Stimulated activated naive CD8-positive, alpha-beta T cell treated with anti-CD3 and anti-CD28 coated beads, Interleukin-15, Interleukin-2, amounts not matched to agents 100 ng/mL and 50 ng/mL, for 24 hours (primary cell): ENCODE measurements at regions not wholly inside any gene's neighbourhood (a gene's known extent, or its start where the extent isn't known, plus 50 kb on each side); places are given as distances from the start of the nearest gene placed in this dataset.

ENCODE experiments used
- H3K27ac Mint-ChIP-seq: one replicate; pipeline ENCODE4 v1.8.0; 2021; ENCODE audit warnings: mild to moderate bottlenecking, mixed read lengths
- H3K27me3 Mint-ChIP-seq: one replicate; pipeline ENCODE4 v1.8.0; 2021; ENCODE audit warnings: mixed read lengths
- H3K36me3 Mint-ChIP-seq: one replicate; pipeline ENCODE4 v1.8.0; 2021; ENCODE audit warnings: low read depth, mixed read lengths
- H3K4me1 Mint-ChIP-seq: one replicate; pipeline ENCODE4 v1.8.0; 2021; ENCODE audit warnings: low read depth, mixed read lengths
- H3K4me3 Mint-ChIP-seq: one replicate; pipeline ENCODE4 v1.8.0; 2021; ENCODE audit warnings: mild to moderate bottlenecking, mixed read lengths
- H3K9me3 Mint-ChIP-seq: one replicate; pipeline ENCODE4 v1.8.0; 2021; ENCODE audit warnings: mixed read lengths

- Mint-ChIP-seq H3K4me3 (no peak overlapping the region), H3K36me3 (no peaks in the 10 kb centered on the region), H3K27me3 (no peaks in the 10 kb centered on the region), H3K9me3 (no peaks in the 10 kb centered on the region), H3K4me1 (no peaks in the 10 kb centered on the region), H3K27ac (no peak overlapping the region)
Observed at GRCh38 chr6:91664327-91664959, 1077.6 kb upstream of the MAP3K7 start.

- no peak overlapping the region for H3K4me3 Mint-ChIP-seq
- H3K36me3 Mint-ChIP-seq: no peaks in the 10 kb centered on the region
- H3K9me3 Mint-ChIP-seq: no peaks in the 10 kb centered on the region
- H3K4me1 Mint-ChIP-seq: no peaks in the 10 kb centered on the region
- H3K27me3 Mint-ChIP-seq: no peaks in the 10 kb centered on the region
- no peak overlapping the region for H3K27ac Mint-ChIP-seq
Observed at GRCh38 chr6:91660893-91661292, 1074.0 kb upstream of the MAP3K7 start.

DNA sequence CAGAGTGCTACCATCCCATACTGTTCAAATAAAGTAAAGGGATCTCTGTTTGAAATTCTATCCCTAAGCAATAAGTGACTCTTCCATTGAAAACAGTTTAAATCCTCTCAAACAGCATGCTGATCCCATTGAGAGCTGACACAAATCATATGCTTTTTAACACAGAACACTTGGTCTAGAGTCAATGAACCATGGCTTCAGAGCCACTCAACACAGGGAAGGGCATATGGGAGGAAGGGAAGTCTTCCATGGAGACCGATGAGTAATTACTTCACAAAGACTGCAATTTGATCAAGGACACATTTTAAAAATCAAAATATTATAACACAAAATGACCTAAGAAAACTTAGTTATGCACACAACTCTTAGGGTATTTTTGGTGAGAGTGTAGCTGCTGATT is 1073.0 kb upstream of the MAP3K7 start:
- Mint-ChIP-seq H3K27me3 (no peaks in the 10 kb centered on the region), H3K4me3 (no peak overlapping the region), H3K4me1 (no peaks in the 10 kb centered on the region), H3K36me3 (no peaks in the 10 kb centered on the region), H3K27ac (no peak overlapping the region), H3K9me3 (no peaks in the 10 kb centered on the region)

DNA sequence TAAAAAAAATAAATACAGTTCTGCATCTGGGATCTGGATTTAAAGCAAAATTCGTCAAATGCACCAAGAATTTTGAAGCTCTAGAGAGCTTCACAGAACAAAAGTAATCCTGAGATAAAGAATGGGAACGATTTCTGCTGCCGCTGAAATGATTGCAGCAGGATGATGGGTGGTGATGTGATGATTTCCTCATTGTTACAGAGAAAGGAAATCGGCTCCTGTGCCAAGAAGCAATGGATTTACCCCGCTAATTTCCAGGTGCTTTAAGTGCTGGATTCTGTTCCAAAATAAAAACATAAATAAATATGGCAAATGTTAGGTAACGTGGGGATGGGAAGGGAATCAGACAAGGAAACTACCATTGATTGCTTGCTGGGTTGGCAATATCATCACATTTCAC is 1067.9 kb upstream of the MAP3K7 start:
- Mint-ChIP-seq H3K27ac (no peak overlapping the region), H3K27me3 (no peaks in the 10 kb centered on the region), H3K36me3 (no peaks in the 10 kb centered on the region), H3K9me3 (peaks cover 4% of the 10 kb centered on the region), H3K4me1 (no peaks in the 10 kb centered on the region), H3K4me3 (no peak overlapping the region)

DNA sequence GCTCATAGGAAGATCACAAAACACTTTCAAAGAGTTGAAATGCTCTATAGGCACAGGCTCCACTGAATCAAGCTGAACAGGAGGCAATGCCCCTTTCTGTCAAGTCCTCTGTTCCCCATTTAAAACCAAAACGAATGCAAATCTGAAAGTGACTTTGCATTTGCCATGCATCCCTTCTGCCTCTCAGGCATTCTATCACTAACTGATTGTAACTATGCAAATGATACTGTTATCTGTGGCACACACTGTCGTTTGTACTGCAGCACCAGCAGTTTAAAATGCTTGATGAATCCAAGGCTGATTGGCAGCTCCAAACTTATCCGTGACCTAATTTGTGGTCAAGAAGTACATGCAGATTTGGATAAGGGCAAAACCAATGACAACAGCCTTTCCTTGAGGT is 1067.5 kb upstream of the MAP3K7 start:
- Mint-ChIP-seq H3K36me3 (no peaks in the 10 kb centered on the region), H3K9me3 (peaks cover 4% of the 10 kb centered on the region), H3K4me1 (no peaks in the 10 kb centered on the region), H3K4me3 (no peak overlapping the region), H3K27ac (no peak overlapping the region), H3K27me3 (no peaks in the 10 kb centered on the region)

- H3K27me3 Mint-ChIP-seq: no peaks in the 10 kb centered on the region
- H3K27ac Mint-ChIP-seq: no peak overlapping the region
- no peaks in the 10 kb centered on the region for H3K36me3 Mint-ChIP-seq
- no peak overlapping the region for H3K4me3 Mint-ChIP-seq
- H3K4me1 Mint-ChIP-seq: no peaks in the 10 kb centered on the region
- peaks cover 4% of the 10 kb centered on the region for H3K9me3 Mint-ChIP-seq
Observed at GRCh38 chr6:91653895-91654294, 1067.0 kb upstream of the MAP3K7 start.

- peaks cover 4% of the 10 kb centered on the region for H3K9me3 Mint-ChIP-seq
- H3K4me3 Mint-ChIP-seq: no peak overlapping the region
- no peaks in the 10 kb centered on the region for H3K36me3 Mint-ChIP-seq
- H3K27me3 Mint-ChIP-seq: no peaks in the 10 kb centered on the region
- H3K4me1 Mint-ChIP-seq: no peaks in the 10 kb centered on the region
- H3K27ac Mint-ChIP-seq: no peak overlapping the region
Observed at GRCh38 chr6:91653076-91653723, 1066.3 kb upstream of the MAP3K7 start.

- Mint-ChIP-seq H3K4me1 (no peaks in the 10 kb centered on the region), H3K4me3 (no peak overlapping the region), H3K36me3 (no peaks in the 10 kb centered on the region), H3K27ac (no peak overlapping the region), H3K27me3 (no peaks in the 10 kb centered on the region), H3K9me3 (peaks cover 7% of the 10 kb centered on the region)
Observed at GRCh38 chr6:91646649-91647048, 1059.8 kb upstream of the MAP3K7 start.

GRCh38 chr6:91645811-91646210 is 1058.9 kb upstream of the MAP3K7 start:
- Mint-ChIP-seq H3K36me3 (no peaks in the 10 kb centered on the region), H3K4me3 (no peak overlapping the region), H3K27ac (no peak overlapping the region), H3K9me3 (peaks cover 7% of the 10 kb centered on the region), H3K27me3 (no peaks in the 10 kb centered on the region), H3K4me1 (no peaks in the 10 kb centered on the region)

DNA sequence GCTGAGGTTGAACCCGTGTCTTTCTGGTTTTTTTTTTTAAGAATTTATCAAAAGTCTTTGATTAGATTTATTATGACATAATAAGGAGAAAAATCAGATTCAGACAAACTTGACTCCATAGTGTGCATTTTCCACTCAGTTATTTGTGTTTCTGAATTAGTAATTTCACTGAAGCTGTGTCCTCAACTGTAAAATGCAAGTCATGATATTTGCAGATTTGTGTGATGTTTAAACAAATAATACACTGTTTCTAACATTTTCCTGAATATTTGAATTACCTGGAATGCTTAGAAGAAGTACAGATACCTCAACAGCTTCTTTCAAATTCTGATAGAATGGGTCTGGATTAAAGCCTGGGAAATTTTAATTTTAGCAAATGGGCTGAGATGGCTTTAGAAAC is 1050.3 kb upstream of the MAP3K7 start:
- no peaks in the 10 kb centered on the region for H3K36me3 Mint-ChIP-seq
- H3K27ac Mint-ChIP-seq: no peak overlapping the region
- peaks cover 5% of the 10 kb centered on the region for H3K9me3 Mint-ChIP-seq
- H3K4me1 Mint-ChIP-seq: no peaks in the 10 kb centered on the region
- no peaks in the 10 kb centered on the region for H3K27me3 Mint-ChIP-seq
- H3K4me3 Mint-ChIP-seq: no peak overlapping the region

- H3K4me1 Mint-ChIP-seq: no peaks in the 10 kb centered on the region
- H3K27ac Mint-ChIP-seq: no peak overlapping the region
- H3K4me3 Mint-ChIP-seq: no peak overlapping the region
- peaks cover 10% of the 10 kb centered on the region for H3K9me3 Mint-ChIP-seq
- no peaks in the 10 kb centered on the region for H3K36me3 Mint-ChIP-seq
- no peaks in the 10 kb centered on the region for H3K27me3 Mint-ChIP-seq
Observed at GRCh38 chr6:91634791-91635190, 1047.9 kb upstream of the MAP3K7 start.

DNA sequence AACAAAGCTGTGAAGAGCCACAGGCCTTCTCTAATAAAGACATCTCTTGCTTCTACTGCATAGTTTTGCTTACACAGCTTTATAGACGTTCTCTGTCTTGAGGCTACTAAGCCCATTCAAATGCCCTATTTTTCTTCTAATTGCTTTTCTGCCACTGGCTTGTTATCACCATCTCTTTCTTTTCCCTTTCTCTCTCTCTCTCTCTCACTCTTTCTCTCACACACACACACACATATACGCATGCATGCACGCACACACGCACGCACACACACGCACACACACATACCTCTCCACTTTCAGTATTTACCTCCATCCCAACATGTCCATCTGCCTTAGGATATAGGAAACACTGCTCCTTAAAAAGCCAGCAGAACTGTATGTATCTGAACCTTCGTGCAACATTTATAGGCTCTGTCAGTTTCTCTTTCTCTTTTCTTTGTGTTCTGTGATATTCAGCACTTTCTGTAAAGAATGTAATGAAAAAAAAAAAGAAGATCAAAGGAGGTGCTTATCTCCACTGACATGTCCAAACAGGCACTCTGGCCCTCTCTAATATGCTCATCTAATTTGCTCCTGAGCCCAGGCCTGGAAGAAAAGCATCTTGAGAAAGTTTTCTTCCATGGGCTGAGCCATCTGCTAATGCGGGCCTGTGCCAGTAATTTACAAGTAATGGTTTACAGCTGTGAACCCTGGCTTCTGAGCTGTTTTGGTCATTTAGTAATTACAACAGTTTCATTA is 1046.7 kb upstream of the MAP3K7 start:
- Mint-ChIP-seq H3K36me3 (no peaks in the 10 kb centered on the region), H3K4me1 (no peaks in the 10 kb centered on the region), H3K27me3 (no peaks in the 10 kb centered on the region), H3K4me3 (no peak overlapping the region), H3K9me3 (peaks cover 5% of the 10 kb centered on the region), H3K27ac (no peak overlapping the region)

DNA sequence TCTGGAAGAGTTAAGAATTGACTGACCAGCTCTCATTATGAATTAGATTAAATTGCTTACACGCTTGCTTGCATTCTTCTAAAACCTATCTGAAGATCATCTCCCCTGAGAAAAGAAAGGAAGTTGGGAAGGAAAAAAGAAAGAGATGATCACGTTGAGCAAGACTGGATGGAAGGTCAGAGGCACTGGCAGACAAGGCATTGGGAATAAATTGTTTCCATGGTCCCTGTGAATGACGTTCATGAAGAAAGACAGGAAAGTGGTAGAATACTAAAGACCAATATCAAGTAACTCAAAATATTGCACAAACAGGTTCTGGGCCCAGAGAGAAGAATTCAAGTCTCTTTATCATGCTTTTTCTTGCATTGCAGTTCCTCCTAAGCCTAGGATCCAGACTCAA is 1045.4 kb upstream of the MAP3K7 start:
- Mint-ChIP-seq H3K27me3 (no peaks in the 10 kb centered on the region), H3K27ac (no peak overlapping the region), H3K9me3 (peaks cover 5% of the 10 kb centered on the region), H3K36me3 (no peaks in the 10 kb centered on the region), H3K4me3 (no peak overlapping the region), H3K4me1 (no peaks in the 10 kb centered on the region)

DNA sequence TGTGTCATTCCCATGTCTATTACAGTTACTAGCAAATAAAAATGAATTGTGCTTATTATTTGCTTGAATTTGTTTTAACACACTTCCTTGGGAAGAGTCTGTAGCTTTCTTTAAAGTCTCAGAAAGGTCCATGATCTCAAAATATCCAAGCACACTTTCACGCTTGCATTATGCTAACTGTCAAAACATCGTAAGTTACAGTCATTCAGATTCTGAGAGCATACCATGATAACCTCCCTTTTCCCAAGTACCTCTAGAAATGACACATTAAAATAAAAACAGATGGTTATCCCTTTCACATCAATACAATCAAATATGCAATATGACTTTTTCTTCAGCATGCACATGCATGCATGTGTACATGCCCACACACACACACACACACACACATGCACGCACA is 1044.4 kb upstream of the MAP3K7 start:
- Mint-ChIP-seq H3K4me3 (no peak overlapping the region), H3K27me3 (no peaks in the 10 kb centered on the region), H3K36me3 (no peaks in the 10 kb centered on the region), H3K4me1 (no peaks in the 10 kb centered on the region), H3K27ac (no peak overlapping the region), H3K9me3 (peaks cover 5% of the 10 kb centered on the region)

DNA sequence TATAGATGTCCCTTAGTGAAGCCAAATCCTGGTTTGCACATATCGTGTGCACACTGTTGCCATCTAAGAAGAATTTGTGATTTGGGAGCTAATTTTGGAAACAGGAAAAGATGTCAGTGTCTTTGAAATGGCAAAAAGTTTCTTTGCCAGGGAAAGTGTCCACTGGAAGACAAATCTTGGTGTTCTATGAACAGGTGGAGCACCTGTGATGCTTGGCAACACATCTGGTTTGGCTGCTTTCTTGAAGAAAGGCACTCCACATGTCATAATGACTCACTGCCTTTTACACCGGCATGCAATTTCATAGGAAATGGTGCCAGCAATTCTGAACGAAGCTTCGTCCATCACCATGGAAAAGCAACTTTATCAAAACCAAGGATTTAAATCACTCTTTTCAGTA is 1040.0 kb upstream of the MAP3K7 start:
- Mint-ChIP-seq H3K9me3 (peaks cover 5% of the 10 kb centered on the region), H3K4me1 (no peaks in the 10 kb centered on the region), H3K27me3 (no peaks in the 10 kb centered on the region), H3K36me3 (no peaks in the 10 kb centered on the region), H3K27ac (no peak overlapping the region), H3K4me3 (no peak overlapping the region)
